OCI-LY3 (cell line): ENCODE measurements at regions not wholly inside any gene's neighbourhood (a gene's known extent, or its start where the extent isn't known, plus 50 kb on each side); places are given as distances from the start of the nearest gene placed in this dataset.
"Not testable (repeated sequence)": the region's sequence is repeated elsewhere in the genome, so short reads cannot be mapped to it uniquely, and the experiment has no call there.

ENCODE experiments used
- H2AFZ ChIP-seq: fragments of 200-600, 300-600 bp; shearing (Covaris generic); 2 replicates; pipeline ENCODE4 v1.6.0; 2014; ENCODE audit warnings: antibody characterized with exemption, low read depth, low read length
- H3K27ac ChIP-seq: fragments of 200-600, 300-600 bp; sonication (generic); 2 replicates; pipeline ENCODE4 v1.5.1; 2014; ENCODE audit warnings: mild to moderate bottlenecking, low read length, moderate library complexity, mixed read lengths
- H3K27me3 ChIP-seq: fragments of 200-600, 300-600 bp; sonication (generic); 2 replicates; pipeline ENCODE4 v1.6.1; 2014; ENCODE audit warnings: low read depth, low read length, mixed read lengths
- H3K36me3 ChIP-seq: fragments of 200-600, 300-600 bp; sonication (generic); replicated peaks from 2 replicates; pipeline ENCODE3; 2014; ENCODE audit warnings: low read depth, low read length, mixed read lengths
- H3K4me1 ChIP-seq: fragments of 300-600, 200-600 bp; sonication (generic); 2 replicates; pipeline ENCODE4 v1.6.1; 2014; ENCODE audit warnings: low read length, mixed read lengths
- H3K4me2 ChIP-seq: fragments of 200-600, 300-600 bp; sonication (generic); 2 replicates; pipeline ENCODE4 v1.6.1; 2014; ENCODE audit warnings: low read length, mixed read lengths
- H3K4me3 ChIP-seq: fragments of 300-600, 200-600 bp; sonication (generic); 2 replicates; pipeline ENCODE4 v1.5.1; 2014; ENCODE audit warnings: antibody characterized with exemption, mild to moderate bottlenecking, low read length, moderate library complexity
- H3K79me2 ChIP-seq: fragments of 300-600, 200-600 bp; shearing (Covaris generic); 2 replicates; pipeline ENCODE4 v1.6.1; 2014; ENCODE audit warnings: mild to moderate bottlenecking, low read length, mixed read lengths
- H3K9ac ChIP-seq: fragments of 300-600, 200-600 bp; shearing (Covaris generic); 2 replicates; pipeline ENCODE4 v1.6.0; 2014; ENCODE audit warnings: mild to moderate bottlenecking, low read length, moderate library complexity
- H3K9me3 ChIP-seq: fragments of 200-600, 300-600 bp; shearing (Covaris generic); 2 replicates; pipeline ENCODE4 v1.6.1; 2014; ENCODE audit warnings: low read length, mixed read lengths; ENCODE audit not compliant: insufficient read depth
- H4K20me1 ChIP-seq: fragments of 200-600, 300-600 bp; sonication (generic); 2 replicates; pipeline ENCODE4 v1.6.1; 2016; ENCODE audit warnings: low read length, mixed read lengths; ENCODE audit not compliant: insufficient read depth
- EZH2phosphoT487 ChIP-seq: fragments of 200-600 bp; shearing (Covaris generic); IDR thresholded peaks from 2 replicates; pipeline ENCODE4 v1.6.1; 2018; ENCODE audit warnings: antibody characterized with exemption, mixed run types, low read depth
- TF ChIP-seq, protein P1 (sequence below): fragments of 200-600, 300-600 bp; sonication (generic); IDR thresholded peaks from 2 replicates; pipeline ENCODE4 v1.5.1; 2014; ENCODE audit warnings: antibody characterized with exemption, low read length, low read depth

DNA sequence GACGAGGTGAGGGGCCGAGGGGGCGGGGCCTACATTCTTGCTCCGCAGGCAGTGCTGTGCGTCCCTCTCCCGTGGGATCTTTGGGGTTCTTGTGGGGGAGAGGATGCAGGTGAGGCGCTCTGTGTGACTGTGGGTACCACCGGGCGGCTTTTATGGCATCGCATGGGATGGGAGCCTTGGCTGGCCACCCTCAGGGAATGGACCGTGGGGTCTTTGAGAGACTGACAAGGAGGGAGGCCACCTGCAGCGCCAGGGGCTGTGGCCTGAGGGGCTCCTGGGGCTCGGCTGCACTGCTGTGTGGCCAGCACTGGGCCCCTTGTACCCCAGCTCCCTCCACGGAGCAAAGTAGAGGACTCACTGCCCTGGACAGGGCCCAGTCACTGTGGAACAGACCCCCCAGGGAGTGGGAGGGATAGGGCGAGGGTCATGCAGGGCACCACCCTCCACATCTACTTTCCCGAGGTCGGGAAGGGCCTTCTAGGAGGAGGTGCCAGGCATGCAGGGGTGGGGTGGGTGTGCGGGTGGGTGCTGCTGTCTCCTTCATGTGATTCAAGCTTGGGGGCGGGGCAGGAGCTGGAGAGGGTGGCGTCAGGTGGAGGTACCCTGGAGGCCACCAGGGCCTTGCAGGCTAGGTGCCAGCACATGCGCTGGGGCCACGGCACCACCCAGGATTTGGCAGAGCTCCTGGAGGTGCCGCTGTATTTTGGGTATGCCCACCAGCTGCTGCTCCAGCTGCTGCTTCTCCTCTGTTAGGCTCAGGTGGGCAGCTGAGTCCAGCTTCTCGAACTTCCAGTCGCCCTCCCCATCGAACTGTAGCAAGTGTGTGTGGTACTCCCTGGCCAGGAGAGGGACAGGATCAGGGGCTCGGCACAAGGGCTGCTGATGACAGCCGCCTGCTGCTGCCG, 1072.4 kb downstream of the RPIA start:
- no peaks in the 10 kb centered on the region for H3K4me1 ChIP-seq
- H2AFZ ChIP-seq = no peak overlapping the region
- H3K27me3 ChIP-seq = no peaks in the 10 kb centered on the region
- peaks cover 7% of the 10 kb centered on the region for H3K9me3 ChIP-seq
- H3K79me2 ChIP-seq = no peaks in the 10 kb centered on the region
- H3K4me2 ChIP-seq = no peak overlapping the region
- H3K36me3 ChIP-seq = no peaks in the 10 kb centered on the region
- H3K9ac ChIP-seq = no peak overlapping the region
- H4K20me1 ChIP-seq = no peaks in the 10 kb centered on the region
- no peak overlapping the region for H3K27ac ChIP-seq
- no peak for TF ChIP-seq EZH2phosphoT487
- TF ChIP-seq, protein P1, sequence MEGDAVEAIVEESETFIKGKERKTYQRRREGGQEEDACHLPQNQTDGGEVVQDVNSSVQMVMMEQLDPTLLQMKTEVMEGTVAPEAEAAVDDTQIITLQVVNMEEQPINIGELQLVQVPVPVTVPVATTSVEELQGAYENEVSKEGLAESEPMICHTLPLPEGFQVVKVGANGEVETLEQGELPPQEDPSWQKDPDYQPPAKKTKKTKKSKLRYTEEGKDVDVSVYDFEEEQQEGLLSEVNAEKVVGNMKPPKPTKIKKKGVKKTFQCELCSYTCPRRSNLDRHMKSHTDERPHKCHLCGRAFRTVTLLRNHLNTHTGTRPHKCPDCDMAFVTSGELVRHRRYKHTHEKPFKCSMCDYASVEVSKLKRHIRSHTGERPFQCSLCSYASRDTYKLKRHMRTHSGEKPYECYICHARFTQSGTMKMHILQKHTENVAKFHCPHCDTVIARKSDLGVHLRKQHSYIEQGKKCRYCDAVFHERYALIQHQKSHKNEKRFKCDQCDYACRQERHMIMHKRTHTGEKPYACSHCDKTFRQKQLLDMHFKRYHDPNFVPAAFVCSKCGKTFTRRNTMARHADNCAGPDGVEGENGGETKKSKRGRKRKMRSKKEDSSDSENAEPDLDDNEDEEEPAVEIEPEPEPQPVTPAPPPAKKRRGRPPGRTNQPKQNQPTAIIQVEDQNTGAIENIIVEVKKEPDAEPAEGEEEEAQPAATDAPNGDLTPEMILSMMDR = no peak
- no peak overlapping the region for H3K4me3 ChIP-seq

DNA sequence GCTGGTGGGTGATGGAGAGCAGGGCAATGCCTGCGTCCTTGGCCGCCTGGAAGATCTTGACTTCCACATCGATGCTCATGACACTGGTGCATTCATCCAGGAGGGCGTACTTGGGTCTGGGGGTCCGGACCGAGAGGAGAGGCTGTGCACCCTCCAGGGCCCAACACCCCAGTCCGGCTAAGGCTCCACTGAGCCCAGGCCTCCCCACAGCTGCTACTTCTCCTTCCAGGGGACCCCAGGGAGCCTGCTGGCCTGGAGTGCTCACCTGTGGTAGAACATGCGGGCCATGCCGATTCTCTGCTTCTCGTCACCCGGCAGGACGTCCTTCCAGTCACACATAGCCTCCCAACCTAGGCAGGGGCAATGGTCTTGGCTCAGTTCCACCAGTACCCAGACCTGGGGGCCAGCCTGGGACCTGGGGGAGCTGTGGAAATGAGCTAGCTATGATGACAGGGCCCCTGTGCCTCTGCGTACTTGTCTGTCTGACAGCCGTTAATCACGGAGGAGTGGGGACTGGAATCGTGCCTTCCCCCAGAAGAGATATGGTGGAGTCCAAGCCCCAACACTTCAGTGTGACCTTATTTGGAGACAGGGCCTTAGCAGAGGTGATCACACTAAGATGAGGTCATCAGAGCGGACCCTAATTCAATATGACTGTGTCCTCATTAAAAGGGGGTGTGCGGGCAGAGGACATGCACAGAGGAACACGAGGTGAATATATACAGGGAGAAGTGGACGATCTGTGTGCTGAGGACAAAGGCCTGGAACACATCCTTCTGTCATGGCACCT, 1073.3 kb downstream of the RPIA start:
- not testable (repeated sequence) for H3K4me1 ChIP-seq, H3K9ac ChIP-seq, H3K9me3 ChIP-seq, H3K79me2 ChIP-seq, H3K27me3 ChIP-seq, H3K4me3 ChIP-seq, H3K4me2 ChIP-seq, H3K36me3 ChIP-seq, H3K27ac ChIP-seq, H2AFZ ChIP-seq, H4K20me1 ChIP-seq

DNA sequence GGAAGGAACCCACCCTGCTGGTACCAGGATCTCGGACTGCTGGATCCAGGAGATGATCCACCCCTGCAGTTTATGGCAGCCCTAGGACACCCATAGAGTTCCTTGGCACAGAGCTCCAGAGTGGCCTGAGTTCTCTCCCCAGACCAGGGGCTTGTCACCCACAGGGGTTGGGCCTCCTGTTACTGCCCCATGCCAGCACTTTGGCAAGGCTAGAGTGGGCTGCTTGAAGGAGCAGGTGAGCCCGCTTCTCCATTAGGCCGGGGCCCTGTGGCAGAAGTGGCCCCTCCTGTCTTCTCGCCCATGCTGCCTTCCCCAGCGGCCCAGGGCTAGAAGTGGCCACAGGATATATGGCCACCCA, 1073.9 kb downstream of the RPIA start:
- H3K4me3 ChIP-seq, H3K9me3 ChIP-seq, H3K27ac ChIP-seq, H2AFZ ChIP-seq, H3K79me2 ChIP-seq, H4K20me1 ChIP-seq, H3K4me2 ChIP-seq, H3K27me3 ChIP-seq, H3K36me3 ChIP-seq, H3K9ac ChIP-seq, H3K4me1 ChIP-seq: not testable (repeated sequence)

DNA sequence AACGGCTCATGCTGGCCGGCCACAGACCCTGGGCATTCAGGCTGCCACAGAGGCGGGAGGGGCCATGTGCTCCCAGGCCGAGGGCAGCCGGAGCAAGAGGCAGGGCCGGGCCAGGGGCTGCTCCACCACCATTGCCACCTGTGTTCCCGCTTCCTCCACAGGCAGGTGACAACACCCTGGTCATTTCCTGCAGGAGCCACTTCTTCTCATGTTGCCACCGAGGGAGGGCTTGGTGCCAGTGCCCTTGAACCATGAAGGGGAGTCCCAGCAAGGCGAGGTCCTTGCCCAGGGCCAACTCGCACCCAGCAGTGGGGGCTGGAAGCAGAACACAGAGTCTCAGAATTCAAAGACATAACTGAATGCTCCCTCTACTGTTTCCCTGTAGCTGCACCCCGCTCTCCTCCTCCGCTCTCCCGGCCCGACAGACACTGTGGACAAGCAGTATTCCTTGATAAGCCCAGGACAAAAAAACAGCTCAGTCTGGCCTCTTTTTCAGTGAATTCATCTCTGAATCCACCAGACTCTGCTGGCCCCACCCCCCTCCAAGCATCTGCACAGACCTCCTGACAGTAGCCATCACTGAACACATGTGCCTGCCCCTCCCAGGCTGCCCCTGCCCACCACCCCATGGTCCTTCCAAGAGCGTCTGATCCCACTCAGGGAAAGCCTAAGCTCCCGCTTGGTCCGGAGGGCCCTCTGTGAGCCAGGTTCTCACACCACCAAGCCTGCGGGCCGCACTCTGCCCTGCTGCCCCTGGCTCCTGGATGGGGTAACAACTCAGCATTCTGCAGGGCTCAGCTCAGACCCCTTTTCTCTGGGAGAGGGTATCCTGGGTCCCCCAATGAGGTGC, 1074.9 kb downstream of the RPIA start:
- not testable (repeated sequence) for H3K4me3 ChIP-seq, H4K20me1 ChIP-seq, H3K9me3 ChIP-seq, H2AFZ ChIP-seq, H3K4me1 ChIP-seq, H3K79me2 ChIP-seq, H3K36me3 ChIP-seq, H3K4me2 ChIP-seq, H3K9ac ChIP-seq, H3K27me3 ChIP-seq, H3K27ac ChIP-seq

DNA sequence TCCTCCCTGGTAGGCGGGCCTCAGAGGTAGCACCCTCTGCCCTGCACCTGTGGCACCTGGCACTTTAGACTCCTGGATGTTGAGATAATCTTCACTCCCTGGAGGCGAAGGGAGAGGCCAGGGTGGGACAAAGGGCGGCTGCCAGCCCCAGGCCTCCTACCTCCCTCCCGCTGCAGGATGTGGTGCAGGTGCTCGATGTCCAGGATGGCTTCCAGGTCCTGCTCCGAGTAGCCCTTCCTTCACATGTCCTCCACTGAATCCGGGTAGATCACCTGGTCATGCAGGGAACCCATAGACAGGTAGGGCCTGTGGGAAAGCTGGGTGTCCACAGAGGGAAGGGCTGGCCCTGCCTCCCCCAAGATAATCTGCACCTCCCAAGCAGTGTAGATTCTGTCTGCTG, 1075.6 kb downstream of the RPIA start:
- H3K4me3 ChIP-seq, H3K9me3 ChIP-seq: not testable (repeated sequence)

More for the DNA sequence above, 1075.6 kb downstream of the RPIA start:
- not testable (repeated sequence) for H3K36me3 ChIP-seq, H2AFZ ChIP-seq, H4K20me1 ChIP-seq, H3K27ac ChIP-seq, H3K9ac ChIP-seq, H3K4me2 ChIP-seq, H3K79me2 ChIP-seq, H3K4me1 ChIP-seq, H3K27me3 ChIP-seq
